Esophagus squamous epithelium (tissue), 5 donors: ENCODE measurements at regions not wholly inside any gene's neighbourhood (a gene's known extent, or its start where the extent isn't known, plus 50 kb on each side); places are given as distances from the start of the nearest gene placed in this dataset.

Experiments used
- DNase-seq: peaks from one replicate; lab custom pipeline; 2025; lab: John Stamatoyannopoulos, UW
- H3K27ac ChIP-seq, 4 donors: fragments of 200-600 bp; sonication (generic); one replicate each; pipeline ENCODE4 v1.5.1; 2016 to 2019; ENCODE audit warnings: mild to moderate bottlenecking in 1 of 4
- H3K27me3 ChIP-seq, 4 donors: fragments of 200-600 bp; sonication (generic); 1 replicate in 3 of 4; 2 replicates in 1 of 4; pipeline versions ENCODE4 v1.5.1 to v1.6.0; 2017 to 2021; ENCODE audit warnings: antibody characterized with exemption in 1 of 4
- H3K36me3 ChIP-seq, 3 donors: fragments of 200-600 bp; sonication (generic); one replicate each; pipeline ENCODE4 v1.5.1; 2016 to 2019
- H3K4me1 ChIP-seq, 3 donors: fragments of 200-600 bp; sonication (generic); one replicate each; pipeline ENCODE4 v1.5.1; 2017 to 2019
- H3K4me3 ChIP-seq, 4 donors: fragments of 200-600 bp; sonication (generic); 1 replicate in 3 of 4; 2 replicates in 1 of 4; pipeline ENCODE4 v1.5.1; 2016 to 2019; ENCODE audit warnings: mild to moderate bottlenecking in 2 of 4, moderate library complexity in 1 of 4
- H3K9me3 ChIP-seq, 3 donors: fragments of 200-600 bp; sonication (generic); one replicate each; pipeline ENCODE4 v1.5.1; 2016 to 2019
- POLR2A ChIP-seq, 4 donors: fragments of 450-650 bp; IDR thresholded peaks; one replicate each; pipeline ENCODE4 v1.6.1; 2017; ENCODE audit warnings: antibody characterized with exemption in 4 of 4, mild to moderate bottlenecking in 4 of 4, moderate library complexity in 3 of 4
- WGBS, 2 donors: methylation state at CpG; one replicate each; pipeline ENCODE4 v1.1.5; 2018; 5-methylcytosine and 5-hydroxymethylcytosine counted together
- intact Hi-C: fragments of 100-400 bp; cut with DNase I; formaldehyde crosslinking; loops from one replicate; pipeline ENCODE4 v1.15.0; 2022
- small RNA-seq, 4 donors: library from RNA; depleted of rRNA; stranded (forward); fragments of <200 nt; gene quantifications; one replicate each; pipeline ENCODE3, GENCODE V24; 2016
- TF ChIP-seq, protein P1 (sequence below), 6 experiments: fragments of 450-650 bp in 4 of 6; fragments of 200-600 bp in 2 of 6; sonication (generic) in 2 of 6; IDR thresholded peaks; one replicate each; pipeline ENCODE4 v1.5.1; 2016 to 2019; ENCODE audit warnings: antibody characterized with exemption in 6 of 6, mild to moderate bottlenecking in 4 of 6, moderate library complexity in 4 of 6
- donor health status: DM: yes; HTN: yes; CAD: no.

DNA sequence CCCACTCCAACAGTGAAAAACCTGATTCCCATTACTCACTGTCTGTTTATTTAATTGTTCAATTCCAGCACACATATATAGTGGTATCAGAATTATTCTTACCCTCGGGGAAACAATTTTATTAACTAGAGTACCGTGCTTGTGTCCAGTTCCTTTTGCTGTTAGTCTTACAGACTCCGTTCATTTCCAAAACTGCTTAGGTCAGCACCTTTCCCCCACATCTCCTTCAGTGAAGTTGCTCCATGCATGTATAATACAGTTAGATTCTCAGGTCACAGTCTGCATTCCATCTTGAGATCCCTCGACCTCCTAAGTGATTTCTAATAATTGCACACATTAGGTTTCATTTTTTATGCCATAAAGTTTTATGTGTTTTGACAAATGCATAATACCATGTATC lies 56.3 kb upstream of the ZNF521 start:
- intact Hi-C loops = no loop called here
- no peaks in the 10 kb centered on the region for H3K4me1 ChIP-seq
- no peaks in the 10 kb centered on the region for H3K36me3 ChIP-seq
- no peaks in the 10 kb centered on the region for H3K27me3 ChIP-seq
- H3K9me3 ChIP-seq = no peaks in the 10 kb centered on the region
- WGBS, 2 donors = 84 to 85% methylated on average over 4 of the region's 4 CpGs
- no peak overlapping the region for H3K4me3 ChIP-seq
- TF ChIP-seq POLR2A (IDR thresholded peaks at IDR 0.05) = no peak
- TF ChIP-seq, protein P1, sequence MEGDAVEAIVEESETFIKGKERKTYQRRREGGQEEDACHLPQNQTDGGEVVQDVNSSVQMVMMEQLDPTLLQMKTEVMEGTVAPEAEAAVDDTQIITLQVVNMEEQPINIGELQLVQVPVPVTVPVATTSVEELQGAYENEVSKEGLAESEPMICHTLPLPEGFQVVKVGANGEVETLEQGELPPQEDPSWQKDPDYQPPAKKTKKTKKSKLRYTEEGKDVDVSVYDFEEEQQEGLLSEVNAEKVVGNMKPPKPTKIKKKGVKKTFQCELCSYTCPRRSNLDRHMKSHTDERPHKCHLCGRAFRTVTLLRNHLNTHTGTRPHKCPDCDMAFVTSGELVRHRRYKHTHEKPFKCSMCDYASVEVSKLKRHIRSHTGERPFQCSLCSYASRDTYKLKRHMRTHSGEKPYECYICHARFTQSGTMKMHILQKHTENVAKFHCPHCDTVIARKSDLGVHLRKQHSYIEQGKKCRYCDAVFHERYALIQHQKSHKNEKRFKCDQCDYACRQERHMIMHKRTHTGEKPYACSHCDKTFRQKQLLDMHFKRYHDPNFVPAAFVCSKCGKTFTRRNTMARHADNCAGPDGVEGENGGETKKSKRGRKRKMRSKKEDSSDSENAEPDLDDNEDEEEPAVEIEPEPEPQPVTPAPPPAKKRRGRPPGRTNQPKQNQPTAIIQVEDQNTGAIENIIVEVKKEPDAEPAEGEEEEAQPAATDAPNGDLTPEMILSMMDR (IDR thresholded peaks at IDR 0.05) = no peak
- no peak for DNase-seq
- no peak overlapping the region for H3K27ac ChIP-seq

Small RNAs in the stretch of these regions (small RNA-seq; reads per million reads assigned to genes)
- gene AC027229.1 = 0 reads per million in 4 donors
- gene RN7SL97P = 0 reads per million in 4 donors
